ENCODE measurements at regions not wholly inside any gene's neighbourhood (a gene's known extent, or its start where the extent isn't known, plus 50 kb on each side); places are given as distances from the start of the nearest gene placed in this dataset.
"Not testable (repeated sequence)": the region's sequence is repeated elsewhere in the genome, so short reads cannot be mapped to it uniquely, and the experiment has no call there.

- DNase-seq (ENCODE audit: low read depth) = no peak
- TF ChIP-seq, protein P1, sequence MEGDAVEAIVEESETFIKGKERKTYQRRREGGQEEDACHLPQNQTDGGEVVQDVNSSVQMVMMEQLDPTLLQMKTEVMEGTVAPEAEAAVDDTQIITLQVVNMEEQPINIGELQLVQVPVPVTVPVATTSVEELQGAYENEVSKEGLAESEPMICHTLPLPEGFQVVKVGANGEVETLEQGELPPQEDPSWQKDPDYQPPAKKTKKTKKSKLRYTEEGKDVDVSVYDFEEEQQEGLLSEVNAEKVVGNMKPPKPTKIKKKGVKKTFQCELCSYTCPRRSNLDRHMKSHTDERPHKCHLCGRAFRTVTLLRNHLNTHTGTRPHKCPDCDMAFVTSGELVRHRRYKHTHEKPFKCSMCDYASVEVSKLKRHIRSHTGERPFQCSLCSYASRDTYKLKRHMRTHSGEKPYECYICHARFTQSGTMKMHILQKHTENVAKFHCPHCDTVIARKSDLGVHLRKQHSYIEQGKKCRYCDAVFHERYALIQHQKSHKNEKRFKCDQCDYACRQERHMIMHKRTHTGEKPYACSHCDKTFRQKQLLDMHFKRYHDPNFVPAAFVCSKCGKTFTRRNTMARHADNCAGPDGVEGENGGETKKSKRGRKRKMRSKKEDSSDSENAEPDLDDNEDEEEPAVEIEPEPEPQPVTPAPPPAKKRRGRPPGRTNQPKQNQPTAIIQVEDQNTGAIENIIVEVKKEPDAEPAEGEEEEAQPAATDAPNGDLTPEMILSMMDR (IDR thresholded peaks at IDR 0.05; ENCODE audit: low read depth, low read length, missing control alignments) = no peak
- no peak overlapping the region for H3K4me3 ChIP-seq (ENCODE audit: low read depth, low read length)
- in situ Hi-C loops (cut with HindIII; ENCODE audit: low sequenced_read_pairs) = no loop called here
Observed at GRCh38 chr7:9391984-9392383, 958.6 kb downstream of the NXPH1 start.

DNA sequence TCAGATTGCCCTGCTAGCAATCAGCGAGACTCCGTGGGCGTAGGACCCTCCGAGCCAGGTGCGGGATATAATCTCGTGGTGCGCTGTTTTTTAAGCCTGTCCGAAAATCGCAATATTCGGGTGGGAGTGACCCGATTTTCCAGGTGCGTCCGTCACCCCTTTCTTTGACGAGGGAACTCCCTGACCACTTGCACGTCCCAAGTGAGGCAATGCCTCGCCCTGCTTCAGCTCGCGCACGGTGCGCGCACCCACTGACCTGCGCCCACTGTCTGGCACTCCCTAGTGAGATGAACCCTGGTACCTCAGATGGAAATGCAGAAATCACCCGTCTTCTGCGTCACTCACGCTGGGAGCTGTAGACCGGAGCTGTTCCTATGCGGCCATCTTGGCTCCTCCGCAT is 971.0 kb downstream of the NXPH1 start:
- DNase-seq (ENCODE audit: low read depth); in situ Hi-C loops (cut with HindIII; ENCODE audit: low sequenced_read_pairs); H3K4me3 ChIP-seq (ENCODE audit: low read depth, low read length): not testable (repeated sequence)

- H3K4me3 ChIP-seq (ENCODE audit: low read depth, low read length) = no peak overlapping the region
- TF ChIP-seq, protein P1 (IDR thresholded peaks at IDR 0.05; ENCODE audit: low read depth, low read length, missing control alignments) = no peak
- in situ Hi-C loops (cut with HindIII; ENCODE audit: low sequenced_read_pairs) = no loop called here
- peak; percentile 59 for DNase-seq (ENCODE audit: low read depth)
Observed at GRCh38 chr7:9407816-9408215, 974.4 kb downstream of the NXPH1 start.

DNA sequence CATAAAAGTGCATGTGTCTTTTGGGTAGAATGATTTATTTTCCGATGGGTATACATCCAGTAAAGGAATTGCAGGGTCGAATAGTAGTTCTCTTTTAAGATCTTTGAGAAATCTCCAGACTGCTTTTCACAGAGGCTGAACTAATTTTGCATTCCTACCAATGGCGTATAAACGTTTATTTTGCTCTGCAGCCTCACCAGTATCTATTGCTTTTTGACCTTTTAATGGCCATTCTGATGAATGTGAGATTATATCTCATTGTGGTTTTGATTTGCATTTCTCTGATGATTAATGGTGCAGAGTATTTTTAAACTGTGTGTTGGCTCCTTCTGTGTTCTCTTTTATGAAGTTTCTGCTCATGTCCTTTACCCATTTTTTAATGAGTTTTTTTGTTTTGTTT is 1020.1 kb downstream of the NXPH1 start:
- in situ Hi-C loops (cut with HindIII; ENCODE audit: low sequenced_read_pairs) = no loop called here
- peak; percentile 3 for DNase-seq (ENCODE audit: low read depth)
- H3K4me3 ChIP-seq (ENCODE audit: low read depth, low read length) = no peak overlapping the region
- TF ChIP-seq, protein P1 (IDR thresholded peaks at IDR 0.05; ENCODE audit: low read depth, low read length, missing control alignments) = no peak

DNA sequence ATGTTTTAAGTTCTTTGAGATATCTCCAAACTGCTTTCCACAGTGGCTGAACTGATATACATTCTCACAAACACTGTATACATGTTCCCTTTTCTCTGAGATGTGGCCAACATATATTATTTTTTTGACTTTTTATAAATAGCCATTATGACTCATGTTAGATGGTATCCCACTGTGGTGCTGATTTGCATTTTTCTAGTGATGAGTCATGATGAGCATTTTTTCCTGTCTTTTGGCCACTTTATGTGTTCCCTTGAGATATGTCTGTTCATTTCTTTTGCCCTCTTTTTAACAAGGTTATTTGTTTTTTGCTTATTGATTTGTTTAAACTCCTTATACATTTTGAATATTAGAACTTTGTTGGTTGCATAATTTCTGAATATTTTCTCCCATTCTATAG is 1055.1 kb downstream of the NXPH1 start:
- TF ChIP-seq, protein P1 (IDR thresholded peaks at IDR 0.05; ENCODE audit: low read depth, low read length, missing control alignments) = no peak
- no peak overlapping the region for H3K4me3 ChIP-seq (ENCODE audit: low read depth, low read length)
- in situ Hi-C loops (cut with HindIII; ENCODE audit: low sequenced_read_pairs) = no loop called here
- DNase-seq (ENCODE audit: low read depth) = peak; percentile 79

GRCh38 chr7:9498303-9498702 is 1064.9 kb downstream of the NXPH1 start:
- DNase-seq (ENCODE audit: low read depth) = no peak
- in situ Hi-C loops (cut with HindIII; ENCODE audit: low sequenced_read_pairs) = no loop called here

GRCh38 chr7:9502269-9502668 is 1068.9 kb downstream of the NXPH1 start:
- in situ Hi-C loops (cut with HindIII; ENCODE audit: low sequenced_read_pairs) = no loop called here
- TF ChIP-seq, protein P1 (IDR thresholded peaks at IDR 0.05; ENCODE audit: low read depth, low read length, missing control alignments) = no peak
- no peak for DNase-seq (ENCODE audit: low read depth)

More at GRCh38 chr7:9498303-9498702, 1064.9 kb downstream of the NXPH1 start:
- H3K4me3 ChIP-seq (ENCODE audit: low read depth, low read length) = no peak overlapping the region
- TF ChIP-seq, protein P1 (IDR thresholded peaks at IDR 0.05; ENCODE audit: low read depth, low read length, missing control alignments) = no peak

More at GRCh38 chr7:9502269-9502668, 1068.9 kb downstream of the NXPH1 start:
- H3K4me3 ChIP-seq (ENCODE audit: low read depth, low read length) = no peak overlapping the region

Measured in astrocyte of the cerebellum (primary cell).